Neural progenitor cell (in vitro differentiated cells): ENCODE measurements at regions not wholly inside any gene's neighbourhood (a gene's known extent, or its start where the extent isn't known, plus 50 kb on each side); places are given as distances from the start of the nearest gene placed in this dataset.
A peak's percentile ranks its signal among the peaks of the same experiment; 100 is the strongest.

ENCODE experiments used
- DNase-seq: peaks from one replicate; pipeline ENCODE4 v3.0.0-alpha.2; 2016; ENCODE audit warnings: low spot score
- H2AFZ ChIP-seq: fragments of 200-600 bp; sonication (generic); replicated peaks from 2 replicates; pipeline ENCODE4 v1.6.1; 2016; ENCODE audit warnings: antibody characterized with exemption
- H3F3A ChIP-seq: fragments of 200-600 bp; sonication (generic); 2 replicates; pipeline ENCODE4 v1.6.1; 2016; ENCODE audit warnings: antibody characterized with exemption, low read depth
- H3K27ac ChIP-seq: fragments of 200-600 bp; sonication (generic); 2 replicates; pipeline ENCODE4 v1.5.1; 2016; ENCODE audit warnings: mild to moderate bottlenecking
- H3K27me3 ChIP-seq: fragments of 200-600 bp; sonication (generic); 2 replicates; pipeline ENCODE4 v1.6.1; 2016; ENCODE audit warnings: mild to moderate bottlenecking, moderate library complexity
- H3K36me3 ChIP-seq: fragments of 200-600 bp; sonication (generic); 2 replicates; pipeline ENCODE4 v1.5.1; 2016
- H3K4me1 ChIP-seq: fragments of 200-600 bp; sonication (generic); 2 replicates; pipeline ENCODE4 v1.6.1; 2016; ENCODE audit warnings: mixed run types
- H3K4me2 ChIP-seq: fragments of 200-600 bp; sonication (generic); 2 replicates; pipeline ENCODE4 v1.6.1; 2016
- H3K4me3 ChIP-seq: fragments of 200-600 bp; sonication (generic); 2 replicates; pipeline ENCODE4 v1.5.1; 2016
- H3K79me2 ChIP-seq: fragments of 200-600 bp; sonication (generic); 2 replicates; pipeline ENCODE4 v1.6.1; 2016; ENCODE audit warnings: low read depth
- H3K9ac ChIP-seq: fragments of 200-600 bp; sonication (generic); 2 replicates; pipeline ENCODE4 v1.6.1; 2016
- H3K9me3 ChIP-seq: fragments of 200-600 bp; sonication (generic); 2 replicates; pipeline ENCODE4 v1.5.1; 2016; ENCODE audit warnings: low read depth
- H4K20me1 ChIP-seq: fragments of 200-600 bp; sonication (generic); 2 replicates; pipeline ENCODE4 v1.6.1; 2016; ENCODE audit warnings: low read depth
- H3K27ac Mint-ChIP-seq: 3 replicates; pipeline ENCODE4 v1.8.0; 2021; ENCODE audit warnings: mixed read lengths
- H3K27me3 Mint-ChIP-seq: 2 replicates; pipeline ENCODE4 v1.8.0; 2022; ENCODE audit warnings: low read depth, mild to moderate bottlenecking, inconsistent platforms, moderate library complexity, mixed read lengths; ENCODE audit not compliant: insufficient read depth
- H3K36me3 Mint-ChIP-seq: 3 replicates; pipeline ENCODE4 v1.8.0; 2021; ENCODE audit warnings: mixed read lengths
- H3K4me1 Mint-ChIP-seq: 3 replicates; pipeline ENCODE4 v1.8.0; 2021; ENCODE audit warnings: mixed read lengths
- H3K4me3 Mint-ChIP-seq: 3 replicates; pipeline ENCODE4 v1.8.0; 2021; ENCODE audit warnings: mild to moderate bottlenecking, moderate library complexity, mixed read lengths
- H3K9me3 Mint-ChIP-seq: 3 replicates; pipeline ENCODE4 v1.8.0; 2020; ENCODE audit warnings: mixed read lengths
- EZH2 ChIP-seq: fragments of 200-600 bp; sonication (generic); IDR thresholded peaks from 2 replicates; pipeline ENCODE4 v1.6.1; 2017; ENCODE audit warnings: antibody characterized with exemption, mild to moderate bottlenecking, moderate library complexity
- EZH2phosphoT487 ChIP-seq: fragments of 200-600 bp; sonication (generic); IDR thresholded peaks from 2 replicates; pipeline ENCODE4 v1.6.1; 2017; ENCODE audit warnings: antibody characterized with exemption
- TF ChIP-seq, protein P1 (sequence below): fragments of 200-600 bp; sonication (generic); IDR thresholded peaks from 2 replicates; pipeline ENCODE4 v1.5.1; 2017; ENCODE audit warnings: antibody characterized with exemption, mild to moderate bottlenecking

DNA sequence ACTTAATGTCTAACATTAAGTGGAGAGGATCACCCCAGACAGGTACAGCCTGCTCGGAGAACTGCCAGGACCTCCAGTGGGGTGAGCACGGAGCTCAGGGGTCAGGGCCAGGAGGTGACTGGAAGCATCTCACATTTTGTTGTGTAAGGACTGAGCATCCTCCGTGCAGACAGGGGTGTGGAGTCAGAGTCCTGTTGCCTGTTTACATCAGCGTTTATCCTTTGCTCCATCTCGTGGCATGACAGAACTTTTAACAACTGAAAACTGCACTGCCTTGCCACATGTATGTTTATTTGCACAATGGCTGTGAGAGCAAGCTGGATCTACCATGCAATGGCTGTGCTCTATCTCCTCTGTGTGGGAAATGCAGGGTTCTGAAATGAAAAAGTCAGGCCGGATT is 175.4 kb upstream of the AKR1E2 start:
- H3K9ac ChIP-seq, result no peak overlapping the region
- H3K36me3 Mint-ChIP-seq, result no peaks in the 10 kb centered on the region

DNA sequence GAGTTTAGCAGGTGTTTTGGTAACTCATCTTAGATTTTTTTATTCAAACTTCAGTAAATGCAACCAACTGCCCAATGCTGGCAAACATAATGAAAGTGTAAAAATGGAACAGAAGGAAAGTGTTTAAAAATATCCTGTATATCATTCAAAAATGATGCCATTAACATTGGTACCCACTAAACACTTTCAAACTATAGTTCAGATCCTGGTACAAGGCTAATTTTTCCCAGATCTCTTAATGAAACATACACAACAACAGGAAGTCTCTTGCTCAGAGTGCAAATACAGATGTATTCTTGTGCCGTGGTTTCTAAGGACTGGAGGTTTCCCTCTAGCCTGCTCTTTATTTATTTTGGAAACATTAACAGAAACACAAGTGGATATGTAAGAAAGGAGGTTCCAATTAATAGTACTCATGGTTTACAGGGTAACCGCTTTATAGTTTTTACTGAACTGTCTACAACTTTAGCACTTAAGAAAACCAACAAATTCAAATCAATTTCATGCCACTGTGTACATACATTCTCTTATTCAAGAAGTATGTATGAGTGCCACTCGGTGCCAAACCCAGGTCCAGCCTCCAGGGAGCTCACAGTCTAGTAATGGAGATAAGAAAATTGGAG is 176.0 kb upstream of the AKR1E2 start:
- H3K9ac ChIP-seq, result no peak overlapping the region
- no peak overlapping the region for H3K4me2 ChIP-seq
- no peak overlapping the region for H3K4me3 ChIP-seq
- peaks cover 34% of the 10 kb centered on the region for H3K4me1 Mint-ChIP-seq
- no peak overlapping the region for H3K27ac Mint-ChIP-seq
- no peaks in the 10 kb centered on the region for H3K9me3 Mint-ChIP-seq
- H3K27ac ChIP-seq, result no peak overlapping the region
- no peaks in the 10 kb centered on the region for H3K27me3 ChIP-seq
- no peak for DNase-seq
- no peaks in the 10 kb centered on the region for H3K79me2 ChIP-seq
- TF ChIP-seq, protein P1, sequence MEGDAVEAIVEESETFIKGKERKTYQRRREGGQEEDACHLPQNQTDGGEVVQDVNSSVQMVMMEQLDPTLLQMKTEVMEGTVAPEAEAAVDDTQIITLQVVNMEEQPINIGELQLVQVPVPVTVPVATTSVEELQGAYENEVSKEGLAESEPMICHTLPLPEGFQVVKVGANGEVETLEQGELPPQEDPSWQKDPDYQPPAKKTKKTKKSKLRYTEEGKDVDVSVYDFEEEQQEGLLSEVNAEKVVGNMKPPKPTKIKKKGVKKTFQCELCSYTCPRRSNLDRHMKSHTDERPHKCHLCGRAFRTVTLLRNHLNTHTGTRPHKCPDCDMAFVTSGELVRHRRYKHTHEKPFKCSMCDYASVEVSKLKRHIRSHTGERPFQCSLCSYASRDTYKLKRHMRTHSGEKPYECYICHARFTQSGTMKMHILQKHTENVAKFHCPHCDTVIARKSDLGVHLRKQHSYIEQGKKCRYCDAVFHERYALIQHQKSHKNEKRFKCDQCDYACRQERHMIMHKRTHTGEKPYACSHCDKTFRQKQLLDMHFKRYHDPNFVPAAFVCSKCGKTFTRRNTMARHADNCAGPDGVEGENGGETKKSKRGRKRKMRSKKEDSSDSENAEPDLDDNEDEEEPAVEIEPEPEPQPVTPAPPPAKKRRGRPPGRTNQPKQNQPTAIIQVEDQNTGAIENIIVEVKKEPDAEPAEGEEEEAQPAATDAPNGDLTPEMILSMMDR, result no peak
- TF ChIP-seq EZH2, result no peak
- TF ChIP-seq EZH2phosphoT487, result no peak
- peaks cover 48% of the 10 kb centered on the region for H3K4me1 ChIP-seq
- H3K36me3 ChIP-seq, result no peaks in the 10 kb centered on the region
- no peaks in the 10 kb centered on the region for H3K27me3 Mint-ChIP-seq
- H3K9me3 ChIP-seq, result no peaks in the 10 kb centered on the region
- no peaks in the 10 kb centered on the region for H4K20me1 ChIP-seq
- no peaks in the 10 kb centered on the region for H3F3A ChIP-seq
- H2AFZ ChIP-seq, result peak overlapping the region; percentile 65
- H3K4me3 Mint-ChIP-seq, result no peak overlapping the region
- H3K36me3 Mint-ChIP-seq, result no peaks in the 10 kb centered on the region

More for the DNA sequence above, 175.4 kb upstream of the AKR1E2 start:
- no peaks in the 10 kb centered on the region for H3K9me3 ChIP-seq
- H3K4me2 ChIP-seq, result no peak overlapping the region
- Mint-ChIP-seq H3K27ac (no peak overlapping the region), H3K27me3 (no peaks in the 10 kb centered on the region), H3K4me3 (no peak overlapping the region), H3K9me3 (no peaks in the 10 kb centered on the region), H3K4me1 (peaks cover 34% of the 10 kb centered on the region)
- TF ChIP-seq, protein P1, result no peak
- TF ChIP-seq EZH2phosphoT487 (no peak), EZH2 (no peak)
- H2AFZ ChIP-seq, result peak overlapping the region; percentile 65
- H4K20me1 ChIP-seq, result no peaks in the 10 kb centered on the region
- no peak overlapping the region for H3K27ac ChIP-seq
- no peaks in the 10 kb centered on the region for H3F3A ChIP-seq
- H3K4me3 ChIP-seq, result no peak overlapping the region
- H3K27me3 ChIP-seq, result no peaks in the 10 kb centered on the region
- H3K36me3 ChIP-seq, result no peaks in the 10 kb centered on the region
- no peaks in the 10 kb centered on the region for H3K79me2 ChIP-seq
- peaks cover 51% of the 10 kb centered on the region for H3K4me1 ChIP-seq
- DNase-seq, result no peak

DNA sequence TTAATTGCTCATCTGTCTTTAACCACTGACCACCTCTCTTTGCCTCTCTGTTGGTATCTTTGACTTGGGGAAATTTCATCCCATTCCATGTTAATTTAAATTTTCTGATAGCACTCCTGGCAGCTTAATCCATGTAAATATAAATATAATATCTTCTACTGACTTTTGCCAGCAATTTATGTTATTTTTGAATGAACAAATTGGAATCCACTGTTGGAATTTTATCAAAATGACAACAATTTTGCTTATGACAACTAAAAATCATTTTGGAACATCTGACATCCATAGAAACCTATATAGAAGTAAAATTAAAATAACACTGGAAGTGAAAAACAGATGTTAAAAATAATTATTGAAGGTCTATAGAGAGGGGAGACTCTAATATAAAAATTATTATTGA is 176.5 kb upstream of the AKR1E2 start:
- Mint-ChIP-seq H3K9me3 (no peaks in the 10 kb centered on the region), H3K36me3 (no peaks in the 10 kb centered on the region), H3K27me3 (no peaks in the 10 kb centered on the region), H3K4me1 (peaks cover 34% of the 10 kb centered on the region), H3K4me3 (no peak overlapping the region), H3K27ac (no peak overlapping the region)
- no peaks in the 10 kb centered on the region for H3K36me3 ChIP-seq
- peaks cover 43% of the 10 kb centered on the region for H3K4me1 ChIP-seq
- no peak overlapping the region for H3K4me2 ChIP-seq
- no peak overlapping the region for H3K9ac ChIP-seq
- H3K27ac ChIP-seq, result no peak overlapping the region
- no peaks in the 10 kb centered on the region for H3K9me3 ChIP-seq
- no peaks in the 10 kb centered on the region for H4K20me1 ChIP-seq
- H3K4me3 ChIP-seq, result no peak overlapping the region
- no peaks in the 10 kb centered on the region for H3F3A ChIP-seq
- DNase-seq, result no peak
- H3K79me2 ChIP-seq, result no peaks in the 10 kb centered on the region
- no peak overlapping the region for H2AFZ ChIP-seq
- TF ChIP-seq, protein P1, result no peak
- TF ChIP-seq EZH2 (no peak), EZH2phosphoT487 (no peak)
- no peaks in the 10 kb centered on the region for H3K27me3 ChIP-seq
